HUES6 (cell line): ENCODE measurements at regions not wholly inside any gene's neighbourhood (a gene's known extent, or its start where the extent isn't known, plus 50 kb on each side); places are given as distances from the start of the nearest gene placed in this dataset.

Experiments
- H3K27ac ChIP-seq: 2 replicates; pipeline ENCODE4 v1.7.0; 2013; ENCODE audit warnings: low read depth, mild to moderate bottlenecking, low read length, inconsistent platforms
- H3K27me3 ChIP-seq: 2 replicates; pipeline ENCODE4 v1.6.1; 2013; ENCODE audit warnings: low read length; ENCODE audit not compliant: control insufficient read depth, insufficient read depth
- H3K36me3 ChIP-seq: 2 replicates; pipeline ENCODE4 v1.6.1; 2013; ENCODE audit warnings: low read length; ENCODE audit not compliant: control insufficient read depth, insufficient read depth
- H3K4me1 ChIP-seq: 2 replicates; pipeline ENCODE4 v1.6.1; 2013; ENCODE audit warnings: low read length; ENCODE audit not compliant: control insufficient read depth, insufficient read depth
- H3K4me3 ChIP-seq: 2 replicates; pipeline ENCODE4 v1.5.1; 2013; ENCODE audit warnings: low read depth, low read length
- H3K9ac ChIP-seq: one replicate; pipeline ENCODE4 v1.6.1; 2013; ENCODE audit warnings: mild to moderate bottlenecking, low read length
- H3K9me3 ChIP-seq: 2 replicates; pipeline ENCODE4 v1.6.1; 2013; ENCODE audit warnings: low read depth, low read length; ENCODE audit not compliant: control insufficient read depth, insufficient read depth

GRCh38 chr9:14530841-14531240 lies 162.4 kb downstream of the ZDHHC21 start:
- Histone ChIP-seq H3K9ac (no peak overlapping the region), H3K4me1 (peaks cover 50% of the 10 kb centered on the region), H3K36me3 (no peaks in the 10 kb centered on the region), H3K27me3 (no peaks in the 10 kb centered on the region), H3K27ac (no peak overlapping the region), H3K9me3 (no peaks in the 10 kb centered on the region), H3K4me3 (no peak overlapping the region)

- no peaks in the 10 kb centered on the region for H3K9me3 ChIP-seq
- H3K4me3 ChIP-seq, result no peak overlapping the region
- no peaks in the 10 kb centered on the region for H3K27me3 ChIP-seq
- no peak overlapping the region for H3K27ac ChIP-seq
- no peaks in the 10 kb centered on the region for H3K36me3 ChIP-seq
- H3K4me1 ChIP-seq, result peaks cover 49% of the 10 kb centered on the region
- H3K9ac ChIP-seq, result no peak overlapping the region
These were observed 162.9 kb downstream of the ZDHHC21 start for GRCh38 chr9:14530366-14530765.

GRCh38 chr9:14529629-14530028 lies 163.6 kb downstream of the ZDHHC21 start:
- H3K36me3 ChIP-seq, result no peaks in the 10 kb centered on the region
- H3K4me3 ChIP-seq, result no peak overlapping the region
- H3K27ac ChIP-seq, result no peak overlapping the region
- H3K4me1 ChIP-seq, result peaks cover 42% of the 10 kb centered on the region
- H3K27me3 ChIP-seq, result no peaks in the 10 kb centered on the region
- H3K9me3 ChIP-seq, result no peaks in the 10 kb centered on the region
- no peak overlapping the region for H3K9ac ChIP-seq

GRCh38 chr9:14529054-14529453 lies 164.2 kb downstream of the ZDHHC21 start:
- no peak overlapping the region for H3K9ac ChIP-seq
- no peaks in the 10 kb centered on the region for H3K9me3 ChIP-seq
- H3K27me3 ChIP-seq, result no peaks in the 10 kb centered on the region
- H3K4me1 ChIP-seq, result peaks cover 36% of the 10 kb centered on the region
- no peak overlapping the region for H3K4me3 ChIP-seq
- no peaks in the 10 kb centered on the region for H3K36me3 ChIP-seq
- H3K27ac ChIP-seq, result no peak overlapping the region

GRCh38 chr9:14526504-14526903 lies 166.7 kb downstream of the ZDHHC21 start:
- Histone ChIP-seq H3K36me3 (no peaks in the 10 kb centered on the region), H3K4me3 (no peak overlapping the region)

GRCh38 chr9:14525856-14526255 lies 167.4 kb downstream of the ZDHHC21 start:
- Histone ChIP-seq H3K9ac (no peak overlapping the region), H3K36me3 (no peaks in the 10 kb centered on the region), H3K4me1 (peaks cover 9% of the 10 kb centered on the region), H3K4me3 (no peak overlapping the region), H3K9me3 (no peaks in the 10 kb centered on the region), H3K27me3 (no peaks in the 10 kb centered on the region), H3K27ac (no peak overlapping the region)

More at GRCh38 chr9:14526504-14526903, 166.7 kb downstream of the ZDHHC21 start:
- Histone ChIP-seq H3K9me3 (no peaks in the 10 kb centered on the region), H3K4me1 (peaks cover 15% of the 10 kb centered on the region), H3K9ac (no peak overlapping the region), H3K27me3 (no peaks in the 10 kb centered on the region), H3K27ac (no peak overlapping the region)

GRCh38 chr9:14524873-14525515 lies 168.2 kb downstream of the ZDHHC21 start:
- H3K9ac ChIP-seq, result no peak overlapping the region

GRCh38 chr9:14523545-14523944 lies 169.7 kb downstream of the ZDHHC21 start:
- Histone ChIP-seq H3K9me3 (no peaks in the 10 kb centered on the region), H3K4me3 (no peak overlapping the region), H3K4me1 (no peaks in the 10 kb centered on the region), H3K27ac (no peak overlapping the region), H3K36me3 (no peaks in the 10 kb centered on the region), H3K9ac (no peak overlapping the region), H3K27me3 (no peaks in the 10 kb centered on the region)

More at GRCh38 chr9:14524873-14525515, 168.2 kb downstream of the ZDHHC21 start:
- Histone ChIP-seq H3K36me3 (no peaks in the 10 kb centered on the region), H3K4me1 (peaks cover under 1% of the 10 kb centered on the region; the same call in 1 of the 2 replicates), H3K27ac (no peak overlapping the region), H3K9me3 (no peaks in the 10 kb centered on the region), H3K4me3 (no peak overlapping the region), H3K27me3 (no peaks in the 10 kb centered on the region)

GRCh38 chr9:14522627-14523379 lies 170.4 kb downstream of the ZDHHC21 start:
- H3K27me3 ChIP-seq, result no peaks in the 10 kb centered on the region
- no peak overlapping the region for H3K4me3 ChIP-seq
- H3K36me3 ChIP-seq, result no peaks in the 10 kb centered on the region
- H3K9me3 ChIP-seq, result no peaks in the 10 kb centered on the region
- H3K9ac ChIP-seq, result no peak overlapping the region
- no peak overlapping the region for H3K27ac ChIP-seq
- H3K4me1 ChIP-seq, result no peaks in the 10 kb centered on the region

GRCh38 chr9:14520341-14520740 lies 172.9 kb downstream of the ZDHHC21 start:
- peaks cover 24% of the 10 kb centered on the region for H3K4me1 ChIP-seq

GRCh38 chr9:14517154-14517906 lies 175.9 kb downstream of the ZDHHC21 start:
- H3K9ac ChIP-seq, result no peak overlapping the region
- no peak overlapping the region for H3K4me3 ChIP-seq
- peaks cover 29% of the 10 kb centered on the region for H3K4me1 ChIP-seq
- H3K27ac ChIP-seq, result no peak overlapping the region
- no peaks in the 10 kb centered on the region for H3K27me3 ChIP-seq
- no peaks in the 10 kb centered on the region for H3K9me3 ChIP-seq
- H3K36me3 ChIP-seq, result no peaks in the 10 kb centered on the region

More at GRCh38 chr9:14520341-14520740, 172.9 kb downstream of the ZDHHC21 start:
- Histone ChIP-seq H3K27me3 (no peaks in the 10 kb centered on the region), H3K9me3 (no peaks in the 10 kb centered on the region), H3K36me3 (no peaks in the 10 kb centered on the region), H3K4me3 (no peak overlapping the region), H3K9ac (no peak overlapping the region), H3K27ac (no peak overlapping the region)
